Activated gamma-delta T cell (primary cell): ENCODE measurements at regions not wholly inside any gene's neighbourhood (a gene's known extent, or its start where the extent isn't known, plus 50 kb on each side); places are given as distances from the start of the nearest gene placed in this dataset.

Experiments
- DNase-seq: peaks from one replicate; lab custom pipeline; 2025; lab: John Stamatoyannopoulos, UW

- no peak for DNase-seq
Observed at GRCh38 chr22:49305214-49305965, 522.3 kb downstream of the BRD1 start.

- no peak for DNase-seq
Observed at GRCh38 chr22:49303781-49304461, 523.8 kb downstream of the BRD1 start.

- DNase-seq = no peak
Observed at GRCh38 chr22:49303061-49303735, 524.5 kb downstream of the BRD1 start.

- DNase-seq = no peak
Observed at GRCh38 chr22:49302530-49302929, 525.1 kb downstream of the BRD1 start.

GRCh38 chr22:49302150-49302460 lies 525.6 kb downstream of the BRD1 start:
- no peak for DNase-seq

- DNase-seq = no peak
Observed at GRCh38 chr22:49301398-49302149, 526.1 kb downstream of the BRD1 start.

- DNase-seq = no peak
Observed at GRCh38 chr22:49300951-49301397, 526.7 kb downstream of the BRD1 start.

- no peak for DNase-seq
Observed at GRCh38 chr22:49300241-49300640, 527.4 kb downstream of the BRD1 start.

- DNase-seq = no peak
Observed at GRCh38 chr22:49299821-49300231, 527.8 kb downstream of the BRD1 start.

GRCh38 chr22:49298834-49299750 lies 528.6 kb downstream of the BRD1 start:
- no peak for DNase-seq

GRCh38 chr22:49297871-49298721 lies 529.6 kb downstream of the BRD1 start:
- DNase-seq = no peak

GRCh38 chr22:49297286-49297870 lies 530.3 kb downstream of the BRD1 start:
- no peak for DNase-seq

- DNase-seq = no peak
Observed at GRCh38 chr22:49296561-49296960, 531.1 kb downstream of the BRD1 start.

- DNase-seq = no peak
Observed at GRCh38 chr22:49295851-49296560, 531.7 kb downstream of the BRD1 start.

GRCh38 chr22:49295465-49295743 lies 532.3 kb downstream of the BRD1 start:
- DNase-seq = no peak

GRCh38 chr22:49294656-49295464 lies 532.8 kb downstream of the BRD1 start:
- DNase-seq = no peak

- no peak for DNase-seq
Observed at GRCh38 chr22:49292909-49293308, 534.8 kb downstream of the BRD1 start.

- no peak for DNase-seq
Observed at GRCh38 chr22:49291781-49292180, 535.9 kb downstream of the BRD1 start.

GRCh38 chr22:49291169-49291568 lies 536.5 kb downstream of the BRD1 start:
- DNase-seq = no peak
